ENCODE measurements at regions not wholly inside any gene's neighbourhood (a gene's known extent, or its start where the extent isn't known, plus 50 kb on each side); places are given as distances from the start of the nearest gene placed in this dataset.
"Not testable (repeated sequence)": the region's sequence is repeated elsewhere in the genome, so short reads cannot be mapped to it uniquely, and the experiment has no call there.

- H3K9ac ChIP-seq: no peak overlapping the region
- no peaks in the 10 kb centered on the region for H4K20me1 ChIP-seq
- no peak overlapping the region for H3K4me3 ChIP-seq
- no peaks in the 10 kb centered on the region; the same call in 1 of the 2 replicates for H3K9me3 ChIP-seq
- no peak overlapping the region for H3K4me2 ChIP-seq
- H3K36me3 ChIP-seq: no peaks in the 10 kb centered on the region
- no peak overlapping the region for H3K27ac ChIP-seq
- TF ChIP-seq Cebpa-rat (IDR thresholded peaks at IDR 0.05): no peak
- H3K27me3 ChIP-seq: no peaks in the 10 kb centered on the region
- H3K4me1 ChIP-seq: peaks cover 36% of the 10 kb centered on the region
Measured at GRCh38 chr12:116667752-116668151, 70.1 kb downstream of the SPRING1 start.

- H3K4me1 ChIP-seq: peaks cover 36% of the 10 kb centered on the region
- H3K4me2 ChIP-seq, H3K9me3 ChIP-seq, H3K4me3 ChIP-seq, H3K27me3 ChIP-seq, H3K9ac ChIP-seq, H3K27ac ChIP-seq, H3K36me3 ChIP-seq, H4K20me1 ChIP-seq: not testable (repeated sequence)
Measured at GRCh38 chr12:116666829-116667228, 71.0 kb downstream of the SPRING1 start.

GRCh38 chr12:116666305-116666673 lies 71.6 kb downstream of the SPRING1 start:
- no peaks in the 10 kb centered on the region for H3K27me3 ChIP-seq
- peaks cover 36% of the 10 kb centered on the region for H3K4me1 ChIP-seq
- no peaks in the 10 kb centered on the region; the same call in 1 of the 2 replicates for H3K9me3 ChIP-seq
- no peaks in the 10 kb centered on the region for H3K36me3 ChIP-seq
- H3K27ac ChIP-seq: no peak overlapping the region
- H3K9ac ChIP-seq: no peak overlapping the region
- H3K4me2 ChIP-seq: no peak overlapping the region
- no peaks in the 10 kb centered on the region for H4K20me1 ChIP-seq
- no peak for TF ChIP-seq Cebpa-rat (IDR thresholded peaks at IDR 0.05)
- H3K4me3 ChIP-seq: no peak overlapping the region

- no peaks in the 10 kb centered on the region for H3K27me3 ChIP-seq
- peaks cover 36% of the 10 kb centered on the region for H3K4me1 ChIP-seq
- no peak overlapping the region for H3K27ac ChIP-seq
- no peak for TF ChIP-seq Cebpa-rat (IDR thresholded peaks at IDR 0.05)
- H3K4me3 ChIP-seq: no peak overlapping the region
- H3K36me3 ChIP-seq: no peaks in the 10 kb centered on the region
- H3K9me3 ChIP-seq: no peaks in the 10 kb centered on the region; the same call in 1 of the 2 replicates
- no peak overlapping the region for H3K4me2 ChIP-seq
- H4K20me1 ChIP-seq: no peaks in the 10 kb centered on the region
- no peak overlapping the region for H3K9ac ChIP-seq
Measured at GRCh38 chr12:116665666-116666304, 72.1 kb downstream of the SPRING1 start.

- no peak for TF ChIP-seq Cebpa-rat (IDR thresholded peaks at IDR 0.05)
- Histone ChIP-seq H3K4me1 (peaks cover 44% of the 10 kb centered on the region), H3K4me2 (no peak overlapping the region; the same call in 1 of the 2 replicates), H3K27me3 (no peaks in the 10 kb centered on the region), H4K20me1 (no peaks in the 10 kb centered on the region), H3K27ac (no peak overlapping the region), H3K4me3 (no peak overlapping the region), H3K36me3 (no peaks in the 10 kb centered on the region), H3K9ac (no peak overlapping the region), H3K9me3 (no peaks in the 10 kb centered on the region; the same call in 1 of the 2 replicates)
Measured at GRCh38 chr12:116664085-116664484, 73.8 kb downstream of the SPRING1 start.

GRCh38 chr12:116662612-116663144 lies 75.2 kb downstream of the SPRING1 start:
- TF ChIP-seq Cebpa-rat (IDR thresholded peaks at IDR 0.05): no peak
- Histone ChIP-seq H3K36me3 (no peaks in the 10 kb centered on the region), H3K27me3 (no peaks in the 10 kb centered on the region), H3K4me1 (peaks cover 58% of the 10 kb centered on the region), H3K9ac (peak overlapping the region; percentile 76), H4K20me1 (no peaks in the 10 kb centered on the region), H3K9me3 (no peaks in the 10 kb centered on the region; the same call in 1 of the 2 replicates), H3K4me2 (peak overlapping the region; percentile 83), H3K4me3 (peak overlapping the region; percentile 54), H3K27ac (peak overlapping the region; percentile 88)

- peak overlapping the region; percentile 76; the same call in 1 of the 2 replicates for H3K9ac ChIP-seq
- peak overlapping the region; percentile 88 for H3K27ac ChIP-seq
- no peaks in the 10 kb centered on the region; the same call in 1 of the 2 replicates for H3K9me3 ChIP-seq
- H3K4me1 ChIP-seq: peaks cover 61% of the 10 kb centered on the region
- H3K27me3 ChIP-seq: no peaks in the 10 kb centered on the region
- no peaks in the 10 kb centered on the region for H3K36me3 ChIP-seq
- H3K4me3 ChIP-seq: no peak overlapping the region; the same call in 1 of the 2 replicates
- no peaks in the 10 kb centered on the region for H4K20me1 ChIP-seq
- H3K4me2 ChIP-seq: peak overlapping the region; percentile 83
- no peak for TF ChIP-seq Cebpa-rat (IDR thresholded peaks at IDR 0.05)
Measured at GRCh38 chr12:116661341-116661740, 76.5 kb downstream of the SPRING1 start.

- not testable (repeated sequence) for H3K9ac ChIP-seq, H4K20me1 ChIP-seq, H3K4me3 ChIP-seq, H3K27me3 ChIP-seq, H3K36me3 ChIP-seq, H3K9me3 ChIP-seq
- Histone ChIP-seq H3K27ac (peak overlapping the region; percentile 47), H3K4me2 (peak overlapping the region; percentile 77; the same call in 1 of the 2 replicates), H3K4me1 (peaks cover 61% of the 10 kb centered on the region)
Measured at GRCh38 chr12:116660740-116661139, 77.1 kb downstream of the SPRING1 start.

- Histone ChIP-seq H4K20me1 (no peaks in the 10 kb centered on the region), H3K36me3 (no peaks in the 10 kb centered on the region), H3K4me1 (peaks cover 61% of the 10 kb centered on the region), H3K27ac (peak overlapping the region; percentile 47), H3K4me2 (peak overlapping the region; percentile 77), H3K9me3 (no peaks in the 10 kb centered on the region; the same call in 1 of the 2 replicates), H3K27me3 (no peaks in the 10 kb centered on the region), H3K4me3 (no peak overlapping the region), H3K9ac (no peak overlapping the region; the same call in 1 of the 2 replicates)
- no peak for TF ChIP-seq Cebpa-rat (IDR thresholded peaks at IDR 0.05)
Measured at GRCh38 chr12:116659771-116660481, 77.9 kb downstream of the SPRING1 start.

GRCh38 chr12:116657921-116658495 lies 79.9 kb downstream of the SPRING1 start:
- no peaks in the 10 kb centered on the region for H3K36me3 ChIP-seq
- no peak overlapping the region for H3K4me3 ChIP-seq
- H3K9me3 ChIP-seq: peaks cover 5% of the 10 kb centered on the region
- no peak for TF ChIP-seq Cebpa-rat (IDR thresholded peaks at IDR 0.05)
- peaks cover 55% of the 10 kb centered on the region for H3K4me1 ChIP-seq
- H3K9ac ChIP-seq: peak overlapping the region; percentile 68
- H4K20me1 ChIP-seq: no peaks in the 10 kb centered on the region
- H3K27ac ChIP-seq: peak overlapping the region; percentile 78
- no peaks in the 10 kb centered on the region for H3K27me3 ChIP-seq
- H3K4me2 ChIP-seq: peak overlapping the region; percentile 77
